Activated naive CD4-positive, alpha-beta T cell treated with anti-CD3 and anti-CD28 coated beads, Interleukin-2, amount 50 U/mL, for 72 hours (primary cell): ENCODE measurements at regions not wholly inside any gene's neighbourhood (a gene's known extent, or its start where the extent isn't known, plus 50 kb on each side); places are given as distances from the start of the nearest gene placed in this dataset.
A peak's percentile ranks its signal among the peaks of the same experiment; 100 is the strongest.

ENCODE experiments used
- ATAC-seq, 2 donors: fragments of 150-1000 bp; cut with Tn5 transposase; 2 replicates each; pipeline ENCODE4 v1.10.0; 2021; ENCODE audit warnings: mild to moderate bottlenecking in 2 of 2, moderate library complexity in 2 of 2
- DNase-seq, 2 donors: peaks; one replicate each; pipeline ENCODE4 v3.0.0; 2021 to 2022; ENCODE audit warnings: low spot score in 2 of 2
- H3K27ac Mint-ChIP-seq, 2 donors: one replicate each; pipeline ENCODE4 v1.8.0; 2022; ENCODE audit warnings: mild to moderate bottlenecking in 2 of 2, mixed read lengths in 2 of 2
- H3K36me3 Mint-ChIP-seq, 2 donors: one replicate each; pipeline ENCODE4 v1.8.0; 2022; ENCODE audit warnings: mixed read lengths in 2 of 2
- H3K9me3 Mint-ChIP-seq, 2 donors: one replicate each; pipeline ENCODE4 v1.8.0; 2022; ENCODE audit warnings: mixed read lengths in 2 of 2

GRCh38 chr12:91978143-91978542 is 167.5 kb downstream of the BTG1 start:
- no peak for DNase-seq
- Mint-ChIP-seq H3K36me3 (peaks cover 11 to 19% of the 10 kb centered on the region in 2 donors), H3K27ac (peak overlapping the region; percentile 18 to 60), H3K9me3 (peaks cover 11 to 13% of the 10 kb centered on the region in 2 donors)
- ATAC-seq = peak; percentile 32 to 56

GRCh38 chr12:91975891-91976290 is 169.8 kb downstream of the BTG1 start:
- Mint-ChIP-seq H3K27ac (no peak overlapping the region), H3K36me3 (peaks cover 14 to 23% of the 10 kb centered on the region in 2 donors), H3K9me3 (peaks cover 11 to 17% of the 10 kb centered on the region in 2 donors)
- DNase-seq (no peak), ATAC-seq (no peak)

- H3K9me3 Mint-ChIP-seq = peaks cover 11 to 17% of the 10 kb centered on the region in 2 donors
- H3K27ac Mint-ChIP-seq = no peak overlapping the region
- no peak for ATAC-seq
- H3K36me3 Mint-ChIP-seq = peaks cover 14 to 32% of the 10 kb centered on the region in 2 donors
- DNase-seq = no peak
Measured at GRCh38 chr12:91974541-91975085, 171.0 kb downstream of the BTG1 start.

GRCh38 chr12:91973813-91974212 is 171.8 kb downstream of the BTG1 start:
- ATAC-seq = no peak
- Mint-ChIP-seq H3K36me3 (peaks cover 14 to 37% of the 10 kb centered on the region in 2 donors), H3K9me3 (peaks cover 11 to 17% of the 10 kb centered on the region in 2 donors), H3K27ac (no peak overlapping the region)
- no peak for DNase-seq

GRCh38 chr12:91972896-91973295 is 172.8 kb downstream of the BTG1 start:
- DNase-seq = no peak
- Mint-ChIP-seq H3K9me3 (peaks cover 7 to 12% of the 10 kb centered on the region in 2 donors), H3K36me3 (peaks cover 14 to 29% of the 10 kb centered on the region in 2 donors), H3K27ac (no peak overlapping the region)
- no peak for ATAC-seq

GRCh38 chr12:91968777-91969171 is 176.9 kb downstream of the BTG1 start:
- peaks cover 7 to 20% of the 10 kb centered on the region in 2 donors for H3K36me3 Mint-ChIP-seq
- DNase-seq = no peak
- peaks cover 4 to 5% of the 10 kb centered on the region in 2 donors for H3K9me3 Mint-ChIP-seq
- H3K27ac Mint-ChIP-seq = no peak overlapping the region
- no peak for ATAC-seq

GRCh38 chr12:91968076-91968776 is 177.4 kb downstream of the BTG1 start:
- ATAC-seq (no peak), DNase-seq (no peak)
- peaks cover 5% of the 10 kb centered on the region in 2 donors for H3K9me3 Mint-ChIP-seq
- no peak overlapping the region for H3K27ac Mint-ChIP-seq
- peaks cover 11 to 20% of the 10 kb centered on the region in 2 donors for H3K36me3 Mint-ChIP-seq

GRCh38 chr12:91967590-91967989 is 178.1 kb downstream of the BTG1 start:
- H3K9me3 Mint-ChIP-seq = peaks cover 5 to 9% of the 10 kb centered on the region in 2 donors
- ATAC-seq (no peak), DNase-seq (no peak)
- peaks cover 14 to 20% of the 10 kb centered on the region in 2 donors for H3K36me3 Mint-ChIP-seq
- H3K27ac Mint-ChIP-seq = no peak overlapping the region

GRCh38 chr12:91965781-91966180 is 179.9 kb downstream of the BTG1 start:
- Mint-ChIP-seq H3K9me3 (peaks cover 3 to 9% of the 10 kb centered on the region in 2 donors), H3K27ac (no peak overlapping the region), H3K36me3 (peaks cover 7 to 15% of the 10 kb centered on the region in 2 donors)
- ATAC-seq (no peak), DNase-seq (no peak)

- DNase-seq = no peak
- Mint-ChIP-seq H3K9me3 (peaks cover 5 to 9% of the 10 kb centered on the region in 2 donors), H3K36me3 (peaks cover 6 to 7% of the 10 kb centered on the region in 2 donors), H3K27ac (no peak overlapping the region)
- ATAC-seq = no peak
Measured at GRCh38 chr12:91964501-91964900, 181.1 kb downstream of the BTG1 start.

GRCh38 chr12:91959220-91959619 is 186.4 kb downstream of the BTG1 start:
- DNase-seq (no peak), ATAC-seq (no peak)
- Mint-ChIP-seq H3K36me3 (peaks cover 15 to 17% of the 10 kb centered on the region in 2 donors), H3K27ac (no peak overlapping the region), H3K9me3 (peaks cover 16 to 18% of the 10 kb centered on the region in 2 donors)

- peaks cover 15 to 17% of the 10 kb centered on the region in 2 donors for H3K36me3 Mint-ChIP-seq
- peak; percentile 34 to 64 for ATAC-seq
- DNase-seq = no peak
- peaks cover 16 to 18% of the 10 kb centered on the region in 2 donors for H3K9me3 Mint-ChIP-seq
- H3K27ac Mint-ChIP-seq = no peak overlapping the region
Measured at GRCh38 chr12:91958816-91959215, 186.8 kb downstream of the BTG1 start.

- no peak for ATAC-seq
- Mint-ChIP-seq H3K36me3 (peaks cover 11 to 15% of the 10 kb centered on the region in 2 donors), H3K9me3 (peaks cover 11 to 13% of the 10 kb centered on the region in 2 donors), H3K27ac (no peak overlapping the region)
- DNase-seq = no peak
Measured at GRCh38 chr12:91954747-91955146, 190.9 kb downstream of the BTG1 start.

GRCh38 chr12:91954326-91954725 is 191.3 kb downstream of the BTG1 start:
- DNase-seq (no peak), ATAC-seq (no peak)
- no peak overlapping the region for H3K27ac Mint-ChIP-seq
- peaks cover 11 to 13% of the 10 kb centered on the region in 2 donors for H3K9me3 Mint-ChIP-seq
- H3K36me3 Mint-ChIP-seq = peaks cover 11 to 15% of the 10 kb centered on the region in 2 donors

GRCh38 chr12:91952916-91953315 is 192.7 kb downstream of the BTG1 start:
- no peak for ATAC-seq
- Mint-ChIP-seq H3K9me3 (peaks cover 11 to 14% of the 10 kb centered on the region in 2 donors), H3K27ac (no peak overlapping the region), H3K36me3 (peaks cover 11 to 15% of the 10 kb centered on the region in 2 donors)
- no peak for DNase-seq

GRCh38 chr12:91951571-91951970 is 194.1 kb downstream of the BTG1 start:
- H3K9me3 Mint-ChIP-seq = peaks cover 11 to 18% of the 10 kb centered on the region in 2 donors
- DNase-seq = no peak
- ATAC-seq = no peak
- no peak overlapping the region for H3K27ac Mint-ChIP-seq
- H3K36me3 Mint-ChIP-seq = peaks cover 6% of the 10 kb centered on the region in 2 donors

GRCh38 chr12:91948504-91948903 is 197.1 kb downstream of the BTG1 start:
- ATAC-seq = no peak
- H3K27ac Mint-ChIP-seq = no peak overlapping the region

GRCh38 chr12:91947459-91947858 is 198.2 kb downstream of the BTG1 start:
- ATAC-seq (peak; percentile 61 to 70), DNase-seq (no peak)
- no peak overlapping the region for H3K27ac Mint-ChIP-seq
- peaks cover 3 to 25% of the 10 kb centered on the region in 2 donors for H3K9me3 Mint-ChIP-seq
- peaks cover 4 to 7% of the 10 kb centered on the region in 2 donors for H3K36me3 Mint-ChIP-seq

More at GRCh38 chr12:91948504-91948903, 197.1 kb downstream of the BTG1 start:
- peaks cover 0 to 7% of the 10 kb centered on the region in 2 donors for H3K36me3 Mint-ChIP-seq
- peaks cover 0 to 16% of the 10 kb centered on the region in 2 donors for H3K9me3 Mint-ChIP-seq
- no peak for DNase-seq
